HG03571 (cell line): ENCODE measurements at regions not wholly inside any gene's neighbourhood (a gene's known extent, or its start where the extent isn't known, plus 50 kb on each side); places are given as distances from the start of the nearest gene placed in this dataset.
"Not testable (repeated sequence)": the region's sequence is repeated elsewhere in the genome, so short reads cannot be mapped to it uniquely, and the experiment has no call there.

ENCODE experiments used
- ATAC-seq: cut with Tn5 transposase; IDR thresholded peaks from one replicate; pipeline ENCODE4 v1.9.1; 2021; ENCODE audit not compliant: unreplicated experiment

DNA sequence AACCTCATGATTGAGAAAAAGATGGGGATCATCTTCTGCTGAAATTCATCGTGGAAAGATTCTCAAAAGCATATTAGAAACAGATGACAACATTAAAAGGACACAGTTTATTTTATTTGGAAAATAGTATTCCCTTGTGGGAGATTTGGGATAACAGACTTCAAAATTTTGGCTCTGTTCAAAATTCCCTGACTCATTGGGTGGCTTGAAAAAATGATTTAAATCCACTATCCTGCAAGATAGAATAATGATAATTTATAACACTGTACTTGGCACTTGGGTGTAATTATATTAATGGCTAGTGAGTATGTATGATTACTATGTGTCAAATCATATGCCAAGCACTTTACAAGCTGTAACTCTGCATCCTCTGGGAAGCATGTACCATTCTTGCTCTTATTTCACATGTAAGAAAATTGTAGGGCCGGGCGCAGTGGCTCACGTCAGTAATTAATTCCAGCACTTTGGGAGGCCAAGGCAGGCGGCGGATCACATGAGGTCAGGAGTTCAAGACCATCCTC is 128.8 kb downstream of the LMNTD1 start:
- ATAC-seq = no peak

DNA sequence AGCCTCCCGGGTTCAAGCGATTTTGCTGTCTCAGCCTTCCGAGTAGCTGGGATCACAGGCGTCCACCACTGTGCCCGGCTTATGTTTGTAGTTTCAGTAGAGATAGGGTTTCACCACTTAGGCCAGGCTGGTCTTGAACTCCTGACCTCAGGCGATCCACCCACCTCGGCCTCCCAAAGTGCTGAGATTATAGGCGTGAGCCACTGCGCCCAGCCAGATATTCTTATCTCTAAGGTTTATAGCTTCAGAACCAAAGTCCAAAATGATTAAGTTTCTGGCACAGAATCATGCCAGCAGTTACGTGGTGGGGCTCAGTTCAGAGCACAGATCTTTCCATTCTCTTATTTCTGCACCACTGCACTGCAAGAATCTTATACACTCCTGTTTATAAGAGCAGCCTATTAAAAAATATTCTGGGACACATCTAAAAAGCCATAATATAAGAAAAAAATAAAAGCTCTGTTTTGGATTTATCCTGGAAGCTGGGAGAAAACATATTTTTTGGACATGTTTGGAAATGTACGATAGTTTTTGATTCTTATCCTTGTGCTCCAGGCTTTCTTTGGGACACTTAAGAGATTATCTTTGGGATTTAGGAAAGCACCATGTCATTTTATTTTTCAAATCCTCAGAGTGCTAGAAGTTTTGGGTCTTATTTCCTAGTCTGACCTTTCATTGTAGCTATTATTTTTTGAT is 129.6 kb downstream of the LMNTD1 start:
- ATAC-seq = no peak

DNA sequence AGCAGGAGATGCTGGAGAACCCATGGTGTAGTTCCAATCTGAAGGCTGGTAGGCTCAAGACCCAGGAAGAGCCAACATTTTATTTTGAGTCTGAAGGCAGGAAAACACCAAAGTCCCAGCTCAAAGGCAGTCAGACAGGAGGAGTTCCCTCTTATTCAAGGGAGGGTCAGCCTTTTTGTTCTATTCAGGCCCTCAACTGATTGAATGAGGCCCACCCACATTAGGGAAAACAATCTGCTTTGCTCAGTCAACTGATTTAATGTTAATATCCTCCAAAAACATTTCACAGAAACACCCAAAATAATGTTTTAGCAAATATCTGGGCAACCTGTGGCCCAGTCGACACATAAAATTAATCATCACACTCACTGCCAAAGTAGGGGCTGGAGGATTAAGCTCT is 130.8 kb downstream of the LMNTD1 start:
- ATAC-seq = no peak

DNA sequence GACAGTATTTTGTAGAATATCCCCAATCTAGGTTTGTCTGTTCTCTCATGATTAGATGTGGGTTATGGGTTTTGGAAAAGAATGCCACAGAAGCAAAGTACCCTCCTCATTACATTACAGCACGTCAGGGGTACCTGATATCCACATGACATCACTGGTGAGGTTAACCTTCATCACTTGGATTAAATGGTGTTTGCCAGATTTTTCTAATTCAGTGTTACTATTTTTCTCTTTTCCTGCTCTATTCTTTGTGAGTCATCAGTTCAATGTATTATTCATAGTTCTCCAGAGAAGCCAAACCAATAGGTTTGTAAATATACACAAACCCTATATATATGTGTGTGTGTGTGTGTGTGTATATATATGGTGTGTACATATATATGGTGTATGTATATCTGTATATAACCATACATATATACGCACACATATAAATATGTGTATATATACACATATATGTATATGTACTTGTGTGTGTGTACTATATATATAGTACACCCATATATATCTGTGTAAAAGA is 131.4 kb downstream of the LMNTD1 start:
- ATAC-seq = no peak

DNA sequence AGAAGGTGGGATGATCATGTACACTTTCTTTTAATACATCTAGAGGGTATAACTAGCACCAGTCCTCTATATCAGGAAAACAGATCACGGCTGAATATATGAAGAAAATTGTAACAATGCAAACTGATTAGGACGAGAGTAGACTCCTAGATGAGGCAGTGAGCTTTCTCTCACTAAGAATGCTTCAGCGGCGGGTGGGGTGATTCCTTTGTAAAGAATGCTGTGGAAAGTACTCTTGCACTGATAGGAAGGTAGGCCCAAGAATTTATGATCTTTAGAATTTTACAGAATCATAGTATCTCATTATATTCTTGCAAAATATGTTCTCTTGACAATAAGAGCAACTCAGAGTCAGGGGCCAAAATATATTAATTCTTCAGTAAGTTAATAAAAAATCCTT is 133.0 kb downstream of the LMNTD1 start:
- ATAC-seq = no peak

DNA sequence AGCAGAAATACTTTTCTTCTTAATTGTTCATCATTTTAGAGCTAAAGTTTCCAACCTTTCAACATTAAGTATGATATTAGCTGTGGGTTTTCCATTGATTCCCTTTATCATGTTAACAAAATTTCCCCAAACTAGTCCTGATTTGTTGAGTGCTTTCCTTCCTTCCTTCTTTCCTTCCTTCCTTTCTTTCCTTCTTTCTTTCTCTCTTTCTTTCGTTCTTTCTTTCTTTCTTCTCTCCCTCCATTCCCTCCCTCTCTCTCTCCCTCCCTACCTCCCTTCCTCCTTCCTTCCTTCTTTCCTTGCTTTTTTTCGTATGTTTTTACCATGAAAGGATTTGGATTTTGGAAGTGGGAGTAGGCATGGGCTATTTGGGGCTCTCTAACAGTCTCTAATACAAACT is 133.5 kb downstream of the LMNTD1 start:
- ATAC-seq = no peak

DNA sequence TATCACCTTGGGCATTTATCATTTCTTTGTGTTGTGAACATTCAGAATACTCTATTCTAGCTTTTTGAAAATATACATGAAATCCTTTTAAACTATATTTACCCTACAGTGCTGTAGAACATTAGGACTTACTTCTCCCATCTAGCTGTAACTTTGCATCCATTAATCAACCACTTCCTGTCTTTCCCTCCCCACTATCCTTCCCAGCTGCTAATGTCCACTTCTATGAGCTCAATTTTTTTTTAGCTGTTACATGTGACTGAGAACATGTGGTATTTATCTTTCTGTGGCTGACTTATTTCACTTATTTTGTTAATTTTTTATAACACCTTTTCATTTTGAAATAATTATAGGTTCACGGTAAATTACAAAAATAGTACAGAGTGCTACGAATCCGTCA is 136.0 kb downstream of the LMNTD1 start:
- ATAC-seq = no peak

DNA sequence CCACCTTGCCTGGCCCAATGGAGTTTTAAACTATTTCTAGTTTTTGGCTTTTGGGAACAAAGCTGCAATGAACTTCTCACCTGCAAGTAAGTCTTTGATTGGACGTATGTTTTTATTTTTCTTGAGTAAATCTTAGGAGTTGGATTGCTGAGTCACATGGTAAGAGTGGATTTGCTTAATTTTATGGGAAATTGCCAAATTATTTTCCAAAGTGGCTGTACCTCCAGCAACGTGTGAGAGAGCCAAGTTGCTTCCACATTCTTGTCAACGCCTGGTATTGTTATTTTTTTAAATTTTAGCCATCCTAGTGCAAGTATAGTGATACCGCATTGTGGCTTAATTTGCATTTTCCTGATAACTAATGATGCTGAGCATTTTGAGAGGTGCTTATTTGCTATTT is 136.6 kb downstream of the LMNTD1 start:
- ATAC-seq = no peak

DNA sequence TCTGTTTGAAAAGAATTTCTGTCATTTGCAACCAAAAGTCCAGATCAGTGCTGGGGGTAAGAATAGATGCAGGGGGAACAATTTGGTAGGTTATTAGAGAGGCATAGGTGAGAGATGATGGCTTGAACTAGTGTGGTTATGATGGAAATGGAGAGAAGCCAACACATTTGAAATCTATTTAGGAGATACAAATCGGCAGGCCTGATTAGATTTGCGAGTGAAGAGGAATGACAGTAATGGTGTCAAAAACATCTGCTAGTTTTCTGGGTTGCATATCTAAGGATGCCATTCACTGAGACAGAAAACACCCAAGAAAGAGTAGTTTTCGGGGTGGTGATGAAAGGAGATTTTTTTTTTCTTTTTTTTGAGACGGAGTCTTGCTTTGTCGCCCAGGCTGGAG is 138.1 kb downstream of the LMNTD1 start:
- ATAC-seq = no peak

DNA sequence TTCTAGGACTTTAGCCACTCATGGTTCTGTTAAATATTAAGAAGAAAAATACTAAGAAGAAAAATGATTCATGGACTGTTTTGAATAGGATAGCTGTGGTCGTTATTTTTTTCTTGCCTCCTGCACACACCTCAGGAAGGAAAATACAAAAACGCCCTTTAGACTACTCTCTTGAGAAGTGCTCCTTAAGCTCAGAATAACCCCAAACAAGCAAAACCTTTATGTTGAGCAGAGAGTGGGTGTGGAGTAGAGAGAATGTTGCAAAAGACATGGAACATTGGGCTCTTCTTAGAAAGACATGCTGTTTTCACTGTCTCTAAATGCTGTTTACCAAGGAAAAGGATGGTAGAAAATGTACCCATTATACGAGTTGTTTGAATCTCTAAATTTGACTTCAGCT is 140.3 kb downstream of the LMNTD1 start:
- ATAC-seq = no peak

DNA sequence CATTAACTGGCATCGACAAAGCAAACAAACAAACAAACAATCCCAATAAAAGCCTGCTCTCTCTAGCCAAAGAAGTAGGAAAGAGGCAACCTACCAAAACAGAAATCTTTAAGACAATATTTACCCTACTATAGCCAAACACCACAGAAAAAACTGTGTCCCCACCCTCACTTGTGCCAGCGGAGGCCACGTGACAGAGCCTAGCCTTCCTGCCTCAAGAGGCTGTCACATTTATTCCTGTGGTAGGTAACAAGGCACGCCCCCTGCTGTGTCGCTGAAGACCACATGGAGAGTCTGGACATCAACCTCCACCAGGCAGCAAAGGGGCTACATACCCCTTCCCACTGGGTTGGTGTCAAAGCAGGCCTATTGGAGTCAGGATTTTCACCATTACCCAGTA is 148.1 kb downstream of the LMNTD1 start:
- no peak for ATAC-seq

DNA sequence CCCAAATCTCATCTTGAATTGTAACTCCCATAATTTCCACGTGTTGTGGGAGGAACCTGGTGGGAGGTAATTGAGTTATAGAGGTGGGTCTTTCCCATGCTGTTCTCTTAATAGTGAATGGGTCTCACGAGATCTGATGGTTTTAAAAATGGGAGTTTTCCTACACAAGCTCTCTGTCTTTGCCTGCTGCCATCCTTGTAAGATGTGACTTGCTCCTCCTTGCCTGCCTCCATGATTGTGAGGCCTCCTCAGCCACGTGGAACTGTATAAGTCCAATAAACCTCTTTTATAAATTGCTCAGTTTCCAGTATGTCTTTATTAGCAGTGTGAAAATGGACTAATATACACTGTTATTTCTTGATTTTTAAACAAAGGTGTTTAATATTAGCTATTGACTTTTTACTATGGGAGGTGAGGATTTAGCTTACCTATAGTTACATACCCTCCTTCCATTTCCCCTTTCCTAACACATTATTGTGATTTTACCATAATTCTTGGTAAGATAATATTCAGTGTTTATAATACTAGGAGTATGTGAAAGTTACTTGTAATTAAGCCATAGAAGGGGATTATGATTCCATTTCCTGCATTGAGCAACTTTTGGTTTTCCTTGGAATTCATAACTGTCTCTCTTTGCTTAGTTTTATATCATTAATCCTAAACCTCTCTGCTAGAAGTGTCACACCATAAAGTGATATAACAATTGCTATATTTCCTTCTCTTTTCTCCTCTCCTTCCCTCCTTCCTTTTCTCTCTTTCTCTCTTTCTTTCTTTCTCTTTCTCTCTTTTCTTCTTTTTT is 151.0 kb upstream of the KRAS start:
- no peak for ATAC-seq

DNA sequence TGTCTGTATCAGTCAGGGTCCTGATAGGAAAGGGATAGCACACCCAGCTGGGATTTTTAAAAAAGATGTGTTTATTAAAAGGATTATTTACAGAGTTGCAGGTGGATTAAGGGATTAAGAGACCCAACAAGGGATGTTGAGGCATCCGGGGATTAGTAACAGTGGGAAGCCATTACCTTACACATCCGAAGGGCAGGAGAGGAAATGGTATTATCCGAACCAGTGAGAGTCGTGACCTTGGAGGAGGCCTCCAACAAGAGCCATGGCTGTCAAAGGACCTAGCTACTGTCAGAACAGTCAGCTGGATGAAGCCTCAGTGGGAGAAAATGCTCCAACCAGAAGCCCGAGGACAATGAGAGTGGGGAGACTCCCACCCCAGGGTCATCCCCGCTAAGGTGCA is 146.3 kb upstream of the KRAS start:
- ATAC-seq = no peak

DNA sequence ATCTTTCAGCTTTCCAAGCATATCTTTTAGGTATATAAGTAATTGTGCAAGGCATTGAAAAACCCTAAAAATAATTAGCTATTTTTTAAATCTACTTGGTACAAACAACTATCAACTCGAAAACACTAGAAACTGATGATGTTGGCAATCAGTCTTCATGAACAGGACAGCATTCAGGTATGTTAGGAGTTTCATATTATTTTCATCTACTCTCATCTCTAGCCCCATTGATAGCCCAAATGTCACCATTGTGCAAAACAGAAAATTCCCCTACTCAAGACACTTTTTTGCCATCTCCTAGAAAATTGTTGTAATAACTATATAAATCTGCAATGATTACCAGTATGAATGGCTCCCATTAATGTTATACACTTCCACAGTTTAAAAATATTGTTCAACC is 144.5 kb upstream of the KRAS start:
- no peak for ATAC-seq

DNA sequence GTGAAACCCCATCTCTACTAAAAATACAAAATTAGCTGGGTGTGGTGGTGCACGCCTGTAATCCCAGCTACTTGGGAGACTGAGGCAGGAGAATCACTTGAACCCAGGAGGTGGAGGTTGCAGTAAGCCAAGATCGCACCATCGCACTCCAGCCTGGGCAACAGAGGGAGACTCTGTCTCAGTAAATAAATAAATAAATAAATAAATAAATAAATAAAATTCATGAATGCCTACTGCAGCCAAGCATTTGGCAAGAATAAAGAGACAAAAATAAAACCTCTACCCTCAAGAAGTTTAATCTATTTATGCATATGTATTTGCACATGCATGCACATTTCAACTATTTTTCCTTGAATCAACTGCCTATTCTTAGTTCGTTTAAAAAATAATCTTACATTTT is 144.0 kb upstream of the KRAS start:
- ATAC-seq = not testable (repeated sequence)

DNA sequence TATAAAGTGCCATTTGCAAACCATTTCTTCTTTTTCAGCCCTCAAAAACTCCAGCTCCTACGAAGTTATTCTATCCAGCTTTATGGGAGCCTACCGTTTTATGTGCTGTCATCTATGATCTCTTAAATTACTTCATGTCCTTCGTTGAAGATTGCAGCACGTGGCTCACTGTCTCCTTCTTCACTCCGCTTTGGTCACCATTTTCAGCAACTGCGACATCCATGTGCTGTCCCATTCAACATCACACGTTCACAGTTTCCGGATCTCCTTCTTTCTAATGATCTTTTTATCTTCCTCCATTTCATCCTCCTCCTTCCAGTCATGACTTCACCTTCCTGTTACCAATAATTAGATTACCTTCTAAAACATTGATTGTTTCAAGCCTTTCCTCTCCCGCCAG is 143.3 kb upstream of the KRAS start:
- ATAC-seq = no peak

DNA sequence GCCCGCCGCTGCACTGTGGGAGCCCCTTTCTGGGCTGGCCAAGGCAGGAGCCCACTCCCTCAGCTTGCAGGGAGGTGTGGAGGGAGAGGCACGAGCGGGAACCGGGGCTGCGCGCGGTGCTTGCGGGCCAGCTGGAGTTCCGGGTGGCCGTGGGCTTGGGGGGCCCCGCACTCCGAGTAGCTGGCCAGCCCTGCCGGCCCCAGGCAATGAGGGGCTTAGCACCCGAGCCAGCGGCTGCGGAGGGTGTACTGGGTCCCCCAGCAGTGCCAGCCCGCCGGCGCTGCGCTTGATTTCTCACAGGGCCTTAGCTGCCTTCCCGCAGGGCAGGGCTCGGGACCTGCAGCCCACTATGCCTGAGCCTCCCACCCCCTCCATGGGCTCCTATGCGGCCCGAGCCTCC is 140.6 kb upstream of the KRAS start:
- not testable (repeated sequence) for ATAC-seq

DNA sequence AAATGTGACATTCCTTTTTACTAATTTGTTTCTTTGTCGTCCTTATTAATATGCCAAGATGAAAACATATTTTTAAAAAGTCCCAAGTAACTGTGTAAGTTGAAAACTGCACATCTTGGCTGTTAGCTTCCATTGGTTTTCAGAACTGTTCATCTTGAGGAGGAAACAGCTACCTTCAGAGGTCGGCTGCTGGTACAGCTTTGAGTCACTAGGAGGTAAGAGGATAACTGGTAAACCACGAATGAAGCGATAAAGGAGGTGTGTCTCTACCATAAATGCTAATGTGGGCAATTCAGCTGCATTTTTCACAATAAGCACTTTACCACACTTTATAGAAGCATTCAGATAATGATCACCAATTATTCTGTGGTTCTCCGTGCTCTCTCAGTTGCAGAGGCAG is 137.5 kb upstream of the KRAS start:
- ATAC-seq = no peak

DNA sequence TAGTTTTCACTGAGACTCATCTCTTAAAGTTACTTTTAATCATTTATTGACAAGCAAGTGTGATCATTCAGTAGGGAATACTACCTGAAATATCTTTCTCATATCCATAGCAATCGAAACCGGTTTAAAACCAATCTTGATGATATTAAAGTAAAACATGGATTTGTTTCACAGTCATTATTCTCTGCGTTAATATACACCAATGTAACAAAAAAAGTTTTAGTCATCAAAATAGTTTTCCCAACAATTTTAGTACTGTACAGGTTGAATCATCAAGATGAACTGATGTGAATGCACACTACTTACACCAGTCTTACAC is 137.0 kb upstream of the KRAS start:
- no peak for ATAC-seq

DNA sequence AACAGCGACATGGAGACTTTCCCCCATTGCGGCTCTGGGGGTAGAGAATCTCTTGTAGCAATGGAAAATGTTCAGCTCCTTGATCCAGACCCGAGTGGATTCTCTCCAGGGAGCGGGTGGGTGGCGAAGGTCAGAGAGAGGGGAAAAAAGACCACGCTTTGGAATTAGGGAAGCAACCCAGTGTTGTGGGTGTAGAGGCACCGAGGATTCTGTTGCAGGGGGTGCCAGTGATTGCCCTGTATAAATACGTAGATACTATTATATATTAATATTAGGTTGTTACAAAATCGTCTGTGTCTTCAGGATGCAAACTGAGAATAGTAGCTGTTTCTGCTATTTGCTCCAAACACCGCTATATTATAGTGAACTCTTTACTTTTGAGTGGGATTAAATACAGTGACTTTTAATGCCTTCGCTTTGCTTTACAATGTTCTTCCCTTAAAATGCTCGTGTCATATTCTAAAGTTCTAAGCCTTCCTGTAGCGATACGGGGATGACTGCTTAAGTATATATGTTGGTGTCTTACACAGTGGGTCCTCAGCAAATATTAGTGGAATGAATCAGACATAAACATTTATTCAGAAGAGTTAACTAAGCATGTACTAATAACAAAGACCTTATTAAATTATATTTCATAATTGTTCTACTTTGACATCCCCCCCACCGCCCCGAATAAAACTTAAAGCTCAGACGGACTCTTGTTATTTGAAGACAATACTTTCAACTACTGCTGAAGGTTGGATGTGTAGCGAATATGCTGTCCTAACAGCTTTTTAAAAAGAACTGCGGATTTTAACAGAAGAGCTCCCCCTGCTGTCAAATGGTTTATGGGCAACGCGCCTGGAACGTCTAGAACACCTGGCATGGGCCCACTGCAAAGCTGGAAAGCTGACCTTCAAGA is 136.4 kb upstream of the KRAS start:
- no peak for ATAC-seq

DNA sequence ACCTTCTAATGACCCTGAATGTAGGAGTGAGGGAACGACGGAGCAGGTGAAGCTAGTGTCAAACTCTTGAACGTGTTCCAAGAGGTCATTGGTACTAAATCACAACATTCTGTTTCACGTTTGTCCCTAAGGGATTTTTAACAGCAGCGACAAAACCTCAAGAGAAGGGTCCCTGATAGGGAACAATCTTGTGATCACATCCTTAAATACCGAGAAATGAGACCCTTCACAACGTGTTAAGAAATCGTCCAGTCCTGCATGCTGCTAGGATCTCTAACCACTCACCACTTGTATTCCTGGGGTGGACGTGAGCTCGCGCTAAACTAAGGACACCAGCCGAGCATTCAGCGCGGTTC is 134.1 kb upstream of the KRAS start:
- no peak for ATAC-seq
